H9 (cell line): ENCODE measurements at regions not wholly inside any gene's neighbourhood (a gene's known extent, or its start where the extent isn't known, plus 50 kb on each side); places are given as distances from the start of the nearest gene placed in this dataset.

Experiments used
- DNase-seq: peaks from one replicate; pipeline ENCODE4 v3.0.0-alpha.2; 2017
- H2AFZ ChIP-seq: one replicate; pipeline ENCODE4 v1.6.1; 2013; ENCODE audit warnings: mild to moderate bottlenecking, low read length, control low read depth, moderate library complexity
- H2AK5ac ChIP-seq: 2 replicates; pipeline ENCODE4 v1.6.1; 2013; ENCODE audit warnings: low read length, control low read depth, mixed read lengths; ENCODE audit not compliant: insufficient read length
- H2BK120ac ChIP-seq: one replicate; pipeline ENCODE4 v1.6.1; 2013; ENCODE audit warnings: low read depth, mild to moderate bottlenecking, low read length, control low read depth, inconsistent platforms; ENCODE audit not compliant: poor library complexity, severe bottlenecking
- H2BK12ac ChIP-seq: 2 replicates; pipeline ENCODE4 v1.6.1; 2013; ENCODE audit warnings: low read length, control low read depth, mixed read lengths, low read depth; ENCODE audit not compliant: insufficient read length
- H2BK15ac ChIP-seq: 2 replicates; pipeline ENCODE4 v1.6.1; 2013; ENCODE audit warnings: low read depth, low read length, control low read depth
- H2BK20ac ChIP-seq: one replicate; pipeline ENCODE4 v1.6.1; 2013; ENCODE audit warnings: low read depth, mild to moderate bottlenecking, low read length, control low read depth, inconsistent platforms; ENCODE audit not compliant: poor library complexity, severe bottlenecking
- H2BK5ac ChIP-seq: 2 replicates; pipeline ENCODE4 v1.6.1; 2013; ENCODE audit warnings: low read length, control low read depth, mixed read lengths; ENCODE audit not compliant: insufficient read length
- H3K14ac ChIP-seq: 2 replicates; pipeline ENCODE4 v1.6.1; 2013; ENCODE audit warnings: low read length, control low read depth; ENCODE audit not compliant: insufficient read depth
- H3K18ac ChIP-seq: 2 replicates; pipeline ENCODE4 v1.6.1; 2013; ENCODE audit warnings: low read depth, mild to moderate bottlenecking, mixed read lengths, low read length, control low read depth; ENCODE audit not compliant: insufficient read length
- H3K23ac ChIP-seq: 2 replicates; pipeline ENCODE4 v1.6.1; 2013; ENCODE audit warnings: low read length, control low read depth, mixed read lengths, low read depth; ENCODE audit not compliant: insufficient read length
- H3K23me2 ChIP-seq: 2 replicates; pipeline ENCODE4 v1.6.1; 2013; ENCODE audit warnings: low read depth, mild to moderate bottlenecking, mixed read lengths, low read length, control low read depth; ENCODE audit not compliant: insufficient read length, poor library complexity, severe bottlenecking
- H3K27ac ChIP-seq: 2 replicates; pipeline ENCODE4 v1.5.1; 2013; ENCODE audit warnings: low read length, control low read depth, mixed read lengths, low read depth; ENCODE audit not compliant: insufficient read length
- H3K27me3 ChIP-seq: 2 replicates; pipeline ENCODE4 v1.6.1; 2013; ENCODE audit warnings: low read length, control low read depth, inconsistent platforms; ENCODE audit not compliant: insufficient read depth
- H3K4ac ChIP-seq: 2 replicates; pipeline ENCODE4 v1.6.1; 2013; ENCODE audit warnings: low read depth, mild to moderate bottlenecking, control low read depth, inconsistent platforms, low read length, moderate library complexity
- H3K4me1 ChIP-seq: 2 replicates; pipeline ENCODE4 v1.6.1; 2013; ENCODE audit warnings: low read length, control low read depth, inconsistent platforms; ENCODE audit not compliant: insufficient read depth
- H3K4me2 ChIP-seq: 2 replicates; pipeline ENCODE4 v1.6.1; 2013; ENCODE audit warnings: low read length, control low read depth, mixed read lengths; ENCODE audit not compliant: insufficient read length, insufficient read depth
- H3K56ac ChIP-seq: 2 replicates; pipeline ENCODE4 v1.6.1; 2013; ENCODE audit warnings: low read depth, mild to moderate bottlenecking, mixed read lengths, low read length, control low read depth; ENCODE audit not compliant: insufficient read length
- H3K79me1 ChIP-seq: 2 replicates; pipeline ENCODE4 v1.6.1; 2013; ENCODE audit warnings: low read depth, mild to moderate bottlenecking, moderate library complexity, low read length, control low read depth, inconsistent platforms; ENCODE audit not compliant: insufficient read depth, poor library complexity, severe bottlenecking
- H3K79me2 ChIP-seq: 2 replicates; pipeline ENCODE4 v1.6.1; 2013; ENCODE audit warnings: low read length, control low read depth, inconsistent platforms; ENCODE audit not compliant: insufficient read depth
- H3K9ac ChIP-seq: 2 replicates; pipeline ENCODE4 v1.6.1; 2013; ENCODE audit warnings: low read length, control low read depth, mixed read lengths; ENCODE audit not compliant: insufficient read length; ENCODE audit errors: extremely low read depth
- H3K9me3 ChIP-seq: one replicate; pipeline ENCODE4 v1.6.1; 2013; ENCODE audit warnings: low read depth, low read length, inconsistent platforms; ENCODE audit not compliant: control insufficient read depth
- H3T11ph ChIP-seq: one replicate; pipeline ENCODE4 v1.6.1; 2013; ENCODE audit warnings: mild to moderate bottlenecking, low read length, control low read depth, inconsistent platforms
- H4K20me1 ChIP-seq: one replicate; pipeline ENCODE4 v1.6.1; 2013; ENCODE audit not compliant: control insufficient read depth, insufficient read length, insufficient read depth
- H4K5ac ChIP-seq: 2 replicates; pipeline ENCODE4 v1.6.1; 2013; ENCODE audit warnings: low read depth, mild to moderate bottlenecking, mixed read lengths, low read length, control low read depth; ENCODE audit not compliant: insufficient read length
- H4K8ac ChIP-seq: replicated peaks from 2 replicates; pipeline ENCODE4 v1.6.1; 2013; ENCODE audit warnings: low read length, control low read depth, mixed read lengths, low read depth; ENCODE audit not compliant: insufficient read length
- H4K91ac ChIP-seq: 2 replicates; pipeline ENCODE4 v1.6.1; 2013; ENCODE audit warnings: low read depth, mild to moderate bottlenecking, moderate library complexity, mixed read lengths, low read length, control low read depth; ENCODE audit not compliant: insufficient read length
- H3K27ac Mint-ChIP-seq, 3 experiments: 2 replicates in 2 of 3; 3 replicates in 1 of 3; pipeline ENCODE4 v1.8.0; 2020 to 2021; ENCODE audit warnings: mixed read lengths in 3 of 3, mild to moderate bottlenecking in 1 of 3, moderate library complexity in 1 of 3
- H3K27me3 Mint-ChIP-seq: 2 replicates; pipeline ENCODE4 v1.8.0; 2021; ENCODE audit warnings: low read depth, mild to moderate bottlenecking, moderate library complexity, mixed read lengths
- H3K36me3 Mint-ChIP-seq, 3 experiments: 2 replicates in 2 of 3; 3 replicates in 1 of 3; pipeline ENCODE4 v1.8.0; 2020 to 2021; ENCODE audit warnings: low read depth in 3 of 3, mixed read lengths in 3 of 3; ENCODE audit not compliant: insufficient read depth in 1 of 3
- H3K4me1 Mint-ChIP-seq, 2 experiments: 2 replicates each; pipeline ENCODE4 v1.8.0; 2020; ENCODE audit warnings: mixed read lengths in 2 of 2
- H3K4me3 Mint-ChIP-seq, 2 experiments: 2 replicates in 1 of 2; 3 replicates in 1 of 2; pipeline ENCODE4 v1.8.0; 2020 to 2021; ENCODE audit warnings: mild to moderate bottlenecking in 2 of 2, mixed read lengths in 2 of 2, moderate library complexity in 1 of 2
- H3K9me3 Mint-ChIP-seq, 2 experiments: 2 replicates in 1 of 2; 3 replicates in 1 of 2; pipeline ENCODE4 v1.8.0; 2020; ENCODE audit warnings: mild to moderate bottlenecking in 2 of 2, mixed read lengths in 2 of 2, moderate library complexity in 1 of 2
- TF ChIP-seq, protein P1 (sequence below): fragments of 200-600 bp; sonication (generic); conservative IDR thresholded peaks from 3 replicates; pipeline ENCODE4 v1.8.0; 2021; ENCODE audit warnings: antibody characterized with exemption, mild to moderate bottlenecking

DNA sequence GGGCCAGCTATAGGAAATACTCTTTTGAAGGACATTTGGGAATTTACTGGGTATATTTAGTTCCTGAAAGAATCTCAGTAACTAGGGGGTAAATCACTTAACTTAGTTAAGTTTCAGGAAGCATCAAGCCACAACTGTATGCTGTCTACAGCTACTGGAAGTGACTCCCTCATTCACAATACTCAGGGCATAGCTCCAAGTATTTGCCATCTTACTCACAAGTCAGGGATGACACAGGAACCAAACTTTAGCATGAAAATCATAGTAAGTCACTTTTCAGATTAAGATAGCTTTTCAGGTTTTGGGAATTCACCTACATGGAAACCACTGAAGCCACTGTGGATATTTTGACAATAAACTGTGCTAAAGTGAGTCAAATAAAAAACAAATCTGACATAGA lies 242.4 kb upstream of the ATP10B start:
- Histone ChIP-seq H3K9ac (no peak overlapping the region), H3K4me2 (no peak overlapping the region), H4K5ac (no peak overlapping the region), H4K20me1 (no peaks in the 10 kb centered on the region), H3K23ac (no peak overlapping the region), H2BK20ac (no peak overlapping the region), H3K4ac (no peak overlapping the region), H4K91ac (no peak overlapping the region), H2BK12ac (no peak overlapping the region), H4K8ac (no peak overlapping the region), H3K27ac (no peak overlapping the region), H2BK120ac (no peak overlapping the region), H3K9me3 (no peaks in the 10 kb centered on the region), H3K18ac (no peak overlapping the region), H3K27me3 (no peaks in the 10 kb centered on the region), H2AK5ac (no peak overlapping the region), H3K14ac (no peak overlapping the region), H2BK5ac (no peak overlapping the region), H3K56ac (no peak overlapping the region), H3K4me1 (no peaks in the 10 kb centered on the region), H3K79me2 (no peaks in the 10 kb centered on the region), H2BK15ac (no peak overlapping the region), H2AFZ (no peak overlapping the region), H3K23me2 (no peaks in the 10 kb centered on the region), H3T11ph (no peak overlapping the region), H3K79me1 (no peaks in the 10 kb centered on the region)
- TF ChIP-seq, protein P1, sequence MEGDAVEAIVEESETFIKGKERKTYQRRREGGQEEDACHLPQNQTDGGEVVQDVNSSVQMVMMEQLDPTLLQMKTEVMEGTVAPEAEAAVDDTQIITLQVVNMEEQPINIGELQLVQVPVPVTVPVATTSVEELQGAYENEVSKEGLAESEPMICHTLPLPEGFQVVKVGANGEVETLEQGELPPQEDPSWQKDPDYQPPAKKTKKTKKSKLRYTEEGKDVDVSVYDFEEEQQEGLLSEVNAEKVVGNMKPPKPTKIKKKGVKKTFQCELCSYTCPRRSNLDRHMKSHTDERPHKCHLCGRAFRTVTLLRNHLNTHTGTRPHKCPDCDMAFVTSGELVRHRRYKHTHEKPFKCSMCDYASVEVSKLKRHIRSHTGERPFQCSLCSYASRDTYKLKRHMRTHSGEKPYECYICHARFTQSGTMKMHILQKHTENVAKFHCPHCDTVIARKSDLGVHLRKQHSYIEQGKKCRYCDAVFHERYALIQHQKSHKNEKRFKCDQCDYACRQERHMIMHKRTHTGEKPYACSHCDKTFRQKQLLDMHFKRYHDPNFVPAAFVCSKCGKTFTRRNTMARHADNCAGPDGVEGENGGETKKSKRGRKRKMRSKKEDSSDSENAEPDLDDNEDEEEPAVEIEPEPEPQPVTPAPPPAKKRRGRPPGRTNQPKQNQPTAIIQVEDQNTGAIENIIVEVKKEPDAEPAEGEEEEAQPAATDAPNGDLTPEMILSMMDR: no peak
- Mint-ChIP-seq H3K4me1 (no peaks in the 10 kb centered on the region), H3K27ac (no peak overlapping the region), H3K9me3 (no peaks in the 10 kb centered on the region), H3K27me3 (no peaks in the 10 kb centered on the region), H3K4me3 (no peak overlapping the region), H3K36me3 (no peaks in the 10 kb centered on the region)
- DNase-seq: no peak
